KBM-7 (cell line): ENCODE measurements at regions not wholly inside any gene's neighbourhood (a gene's known extent, or its start where the extent isn't known, plus 50 kb on each side); places are given as distances from the start of the nearest gene placed in this dataset.
"Not testable (repeated sequence)": the region's sequence is repeated elsewhere in the genome, so short reads cannot be mapped to it uniquely, and the experiment has no call there.

ENCODE experiments used
- DNase-seq: peaks from one replicate; pipeline ENCODE4 v3.0.0-alpha.2; 2015
- in situ Hi-C: fragments of 300-500 bp; cut with MboI; formaldehyde crosslinking; loops from 2 replicates; pipeline ENCODE4 v1.14.3; 2020; ENCODE audit warnings: low sequenced_read_pairs, low pct_unique_long_range_greater_than_20kb, mixed read lengths

GRCh38 chr14:106094654-106095189 lies 568.3 kb downstream of the TMEM121 start:
- in situ Hi-C loops, result no loop called here

GRCh38 chr14:106107703-106108102 lies 581.3 kb downstream of the TMEM121 start:
- no peak for DNase-seq
- in situ Hi-C loops, result no loop called here

More at GRCh38 chr14:106094654-106095189, 568.3 kb downstream of the TMEM121 start:
- no peak for DNase-seq

GRCh38 chr14:106109337-106109736 lies 583.0 kb downstream of the TMEM121 start:
- DNase-seq, result no peak
- in situ Hi-C loops, result no loop called here

GRCh38 chr14:106115401-106115800 lies 589.0 kb downstream of the TMEM121 start:
- DNase-seq, result no peak
- in situ Hi-C loops, result no loop called here

- DNase-seq, in situ Hi-C loops: not testable (repeated sequence)
These were observed 590.1 kb downstream of the TMEM121 start for GRCh38 chr14:106116339-106116930.

- peak; percentile 35 for DNase-seq
- in situ Hi-C loops, result loop anchor here (10.0 kb wide), 1 partner anchor 65 kb away; no protein-coding TSS in a partner anchor
These were observed 593.7 kb downstream of the TMEM121 start for GRCh38 chr14:106120101-106120500.

- peak; percentile 93 for DNase-seq
- in situ Hi-C loops, result loop anchor here (10.0 kb wide), 1 partner anchor 74 kb away; no protein-coding TSS in a partner anchor
These were observed 602.9 kb downstream of the TMEM121 start for GRCh38 chr14:106129274-106129673.

GRCh38 chr14:106129904-106130661 lies 603.7 kb downstream of the TMEM121 start:
- in situ Hi-C loops, result loop anchor here (10.0 kb wide), 1 partner anchor 75 kb away; no protein-coding TSS in a partner anchor
- not testable (repeated sequence) for DNase-seq

GRCh38 chr14:106133126-106133525 lies 606.7 kb downstream of the TMEM121 start:
- DNase-seq, in situ Hi-C loops: not testable (repeated sequence)

GRCh38 chr14:106134886-106135285 lies 608.5 kb downstream of the TMEM121 start:
- in situ Hi-C loops, result no loop called here
- DNase-seq, result no peak

- DNase-seq, result no peak
- in situ Hi-C loops, result no loop called here
These were observed 615.1 kb downstream of the TMEM121 start for GRCh38 chr14:106141242-106142220.

GRCh38 chr14:106145731-106146130 lies 619.3 kb downstream of the TMEM121 start:
- in situ Hi-C loops, DNase-seq: not testable (repeated sequence)

- DNase-seq, result peak; percentile 69
- in situ Hi-C loops, result not testable (repeated sequence)
These were observed 627.1 kb downstream of the TMEM121 start for GRCh38 chr14:106153362-106153955.

- in situ Hi-C loops, result no loop called here
- DNase-seq, result no peak
These were observed 636.9 kb downstream of the TMEM121 start for GRCh38 chr14:106163316-106163715.

- in situ Hi-C loops, result not testable (repeated sequence)
These were observed 637.4 kb downstream of the TMEM121 start for GRCh38 chr14:106163812-106164211.

GRCh38 chr14:106166232-106166631 lies 639.8 kb downstream of the TMEM121 start:
- DNase-seq, result no peak
- in situ Hi-C loops, result no loop called here

More at GRCh38 chr14:106163812-106164211, 637.4 kb downstream of the TMEM121 start:
- not testable (repeated sequence) for DNase-seq

- in situ Hi-C loops, result no loop called here
- DNase-seq, result no peak
These were observed 640.3 kb downstream of the TMEM121 start for GRCh38 chr14:106166650-106167204.

- DNase-seq, result peak; percentile 23
- in situ Hi-C loops, result not testable (repeated sequence)
These were observed 643.8 kb downstream of the TMEM121 start for GRCh38 chr14:106170163-106170658.
